ENCODE measurements at regions not wholly inside any gene's neighbourhood (a gene's known extent, or its start where the extent isn't known, plus 50 kb on each side); places are given as distances from the start of the nearest gene placed in this dataset.

GRCh38 chr4:30281986-30282385 is 438.2 kb upstream of the PCDH7 start:
- no peak for TF ChIP-seq CTCF (IDR thresholded peaks at IDR 0.05)
- TF ChIP-seq POLR2A (IDR thresholded peaks at IDR 0.05): no peak
